Calu3 (cell line): ENCODE measurements at regions not wholly inside any gene's neighbourhood (a gene's known extent, or its start where the extent isn't known, plus 50 kb on each side); places are given as distances from the start of the nearest gene placed in this dataset.

Experiments used
- BruUV-seq: library from RNA; stranded (reverse); fragments of 400-500 nt; replicated peaks from 2 replicates; lab custom pipeline; 2021; lab: Mats Ljungman, UMichigan
- CTCF ChIA-PET: fragments of 300-600 bp; sonication (Branson Sonifier 250); formaldehyde crosslinking; loops from one replicate; lab custom pipeline; 2022; ENCODE audit warnings: antibody characterized with exemption; lab: Charles Lee
- DNase-seq: peaks from one replicate; pipeline ENCODE4 v3.0.0; 2022
- H3K27ac Mint-ChIP-seq: one replicate; pipeline ENCODE4 v1.8.0; 2022; ENCODE audit warnings: mixed read lengths; ENCODE audit not compliant: unreplicated experiment
- H3K27me3 Mint-ChIP-seq: one replicate; pipeline ENCODE4 v1.8.0; 2022; ENCODE audit warnings: mixed read lengths; ENCODE audit not compliant: unreplicated experiment
- H3K36me3 Mint-ChIP-seq: one replicate; pipeline ENCODE4 v1.8.0; 2022; ENCODE audit warnings: mild to moderate bottlenecking, moderate library complexity, mixed read lengths; ENCODE audit not compliant: insufficient read depth, unreplicated experiment
- H3K4me1 Mint-ChIP-seq: one replicate; pipeline ENCODE4 v1.8.0; 2022; ENCODE audit warnings: mild to moderate bottlenecking, low read depth, mixed read lengths; ENCODE audit not compliant: unreplicated experiment
- H3K4me3 Mint-ChIP-seq: one replicate; pipeline ENCODE4 v1.8.0; 2022; ENCODE audit warnings: mild to moderate bottlenecking, low read depth, moderate library complexity, mixed read lengths; ENCODE audit not compliant: unreplicated experiment
- H3K9me3 Mint-ChIP-seq: one replicate; pipeline ENCODE4 v1.8.0; 2022; ENCODE audit warnings: low read depth, mixed read lengths; ENCODE audit not compliant: unreplicated experiment
- CTCF ChIP-seq: fragments of 200-600 bp; IDR thresholded peaks from one replicate; pipeline ENCODE4 v1.8.0; 2022; ENCODE audit warnings: antibody characterized with exemption; ENCODE audit not compliant: unreplicated experiment
- intact Hi-C: fragments of 100-400 bp; cut with micrococcal nuclease; formaldehyde crosslinking; loops from one replicate; pipeline ENCODE4 v1.10.0; 2022; ENCODE audit not compliant: unreplicated experiment

- peaks cover 14% of the 10 kb centered on the region for H3K27me3 Mint-ChIP-seq
- intact Hi-C loops, result no loop called here
- peaks cover 6% of the 10 kb centered on the region for H3K36me3 Mint-ChIP-seq
- H3K9me3 Mint-ChIP-seq, result no peaks in the 10 kb centered on the region
- no TSS peak for BruUV-seq
- no peak for DNase-seq
- TF ChIP-seq CTCF, result no peak
- no peak overlapping the region for H3K27ac Mint-ChIP-seq
- peaks cover 10% of the 10 kb centered on the region for H3K4me1 Mint-ChIP-seq
- CTCF ChIA-PET, result interaction anchor here (0.7 kb wide), 1 partner anchor 296 kb away, joined by 3 read pairs; no protein-coding TSS in a partner anchor
- no peak overlapping the region for H3K4me3 Mint-ChIP-seq
Observed at GRCh38 chr2:64354857-64355680, 98.9 kb upstream of the LGALSL start.

- H3K9me3 Mint-ChIP-seq, result no peaks in the 10 kb centered on the region
- DNase-seq, result no peak
- intact Hi-C loops, result no loop called here
- peaks cover 10% of the 10 kb centered on the region for H3K36me3 Mint-ChIP-seq
- CTCF ChIA-PET, result no interaction called here
- H3K27ac Mint-ChIP-seq, result no peak overlapping the region
- BruUV-seq, result no TSS peak
- no peak overlapping the region for H3K4me3 Mint-ChIP-seq
- TF ChIP-seq CTCF, result no peak
- peaks cover 14% of the 10 kb centered on the region for H3K27me3 Mint-ChIP-seq
- peaks cover 22% of the 10 kb centered on the region for H3K4me1 Mint-ChIP-seq
Observed at GRCh38 chr2:64356906-64357305, 97.1 kb upstream of the LGALSL start.

- no peak for DNase-seq
- H3K27me3 Mint-ChIP-seq, result peaks cover 14% of the 10 kb centered on the region
- peaks cover 10% of the 10 kb centered on the region for H3K36me3 Mint-ChIP-seq
- H3K4me1 Mint-ChIP-seq, result peaks cover 45% of the 10 kb centered on the region
- no peak for TF ChIP-seq CTCF
- H3K4me3 Mint-ChIP-seq, result peak overlapping the region; percentile 64
- intact Hi-C loops, result no loop called here
- H3K27ac Mint-ChIP-seq, result peak overlapping the region; percentile 94
- BruUV-seq, result TSS peak; percentile 55
- H3K9me3 Mint-ChIP-seq, result no peaks in the 10 kb centered on the region
- CTCF ChIA-PET, result interaction anchor here (1.0 to 1.4 kb wide), 2 partner anchors 13 to 129 kb away, joined by 3 read pairs; no protein-coding TSS in a partner anchor
Observed at GRCh38 chr2:64359171-64359891, 94.6 kb upstream of the LGALSL start.

GRCh38 chr2:64359892-64360657 lies 93.9 kb upstream of the LGALSL start:
- intact Hi-C loops, result no loop called here
- Mint-ChIP-seq H3K9me3 (no peaks in the 10 kb centered on the region), H3K27ac (peak overlapping the region; percentile 94), H3K4me3 (peak overlapping the region; percentile 64), H3K4me1 (peaks cover 45% of the 10 kb centered on the region), H3K27me3 (peaks cover 14% of the 10 kb centered on the region), H3K36me3 (peaks cover 10% of the 10 kb centered on the region)
- DNase-seq, result peak; percentile 86
- TF ChIP-seq CTCF, result no peak
- no TSS peak for BruUV-seq
- CTCF ChIA-PET, result interaction anchor here (0.6 to 1.4 kb wide), 4 partner anchors 14 to 201 kb away, joined by 3 to 5 read pairs (median 3); no protein-coding TSS in a partner anchor
